Kidney tubule cell (primary cell): ENCODE measurements at regions not wholly inside any gene's neighbourhood (a gene's known extent, or its start where the extent isn't known, plus 50 kb on each side); places are given as distances from the start of the nearest gene placed in this dataset.

Experiments
- DNase-seq: peaks from one replicate; pipeline ENCODE4 v3.0.0-alpha.2; 2018; ENCODE audit warnings: low spot score

- DNase-seq: no peak
Measured at GRCh38 chr1:8084913-8085312, 58.8 kb upstream of the ERRFI1 start.

GRCh38 chr1:8083739-8084484 is 57.8 kb upstream of the ERRFI1 start:
- peak; percentile 79 for DNase-seq

- peak; percentile 43 for DNase-seq
Measured at GRCh38 chr1:8082945-8083344, 56.8 kb upstream of the ERRFI1 start.

GRCh38 chr1:8078176-8078671 is 52.1 kb upstream of the ERRFI1 start:
- DNase-seq: peak; percentile 88

- DNase-seq: no peak
Measured at GRCh38 chr1:8077602-8078001, 51.5 kb upstream of the ERRFI1 start.

- peak; percentile 92 for DNase-seq
Measured at GRCh38 chr1:8077120-8077573, 51.0 kb upstream of the ERRFI1 start.

GRCh38 chr1:8076176-8076575 is 50.1 kb upstream of the ERRFI1 start:
- no peak for DNase-seq
